ENCODE measurements at regions not wholly inside any gene's neighbourhood (a gene's known extent, or its start where the extent isn't known, plus 50 kb on each side); places are given as distances from the start of the nearest gene placed in this dataset.

DNA sequence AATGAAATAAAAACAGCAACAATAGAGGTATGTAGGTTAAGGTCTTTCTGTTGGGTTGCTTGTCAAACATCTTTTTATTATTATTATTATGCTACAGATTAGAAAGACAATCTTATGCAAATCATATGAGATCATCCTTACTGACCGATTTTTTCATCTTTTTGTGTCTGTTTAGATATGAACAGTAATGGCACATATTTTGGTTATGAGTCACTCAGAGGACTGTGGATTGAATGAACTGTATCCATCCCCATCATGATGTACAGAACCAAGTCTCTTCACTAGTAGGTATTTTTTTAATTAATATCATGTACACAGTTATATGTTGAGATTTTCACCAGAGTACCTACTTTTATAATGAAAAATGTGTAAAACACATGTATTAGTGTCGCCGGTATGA is 159.1 kb downstream of the CHRM3 start:
- ChIA-PET POLR2A (ENCODE audit: partially characterized antibody) (no interaction called here), CTCF (ENCODE audit: partially characterized antibody) (interaction anchor here (0.7 kb wide), 1 partner anchor 8 kb away, joined by 3 read pairs; no protein-coding TSS in a partner anchor)
- no peak overlapping the region for H3K23ac ChIP-seq (ENCODE audit: insufficient read length)
- no peak overlapping the region for H4K8ac ChIP-seq (ENCODE audit: extremely low read depth, insufficient read depth, low read length)
- H3K18ac ChIP-seq (ENCODE audit: extremely low read depth, low read length): no peak overlapping the region
- no peaks in the 10 kb centered on the region for H3K36me3 ChIP-seq (ENCODE audit: control insufficient read depth in 2 of 4, insufficient read depth in 4 of 4, low read length in 3 of 4)
- H3K4ac ChIP-seq (replicated peaks; ENCODE audit: insufficient read length, low read depth, low read length): no peak overlapping the region
- H4K91ac ChIP-seq (replicated peaks; ENCODE audit: insufficient read length, low read length): no peak overlapping the region
- no peaks in the 10 kb centered on the region for H3K4me1 ChIP-seq (replicated peaks in 1 of 4; ENCODE audit: control insufficient read depth in 3 of 4, insufficient read depth in 4 of 4, low read length in 3 of 4)
- no peaks in the 10 kb centered on the region for H3K79me1 ChIP-seq (ENCODE audit: low read depth, low read length)
- H3K23me2 ChIP-seq (ENCODE audit: low read depth, low read length): no peaks in the 10 kb centered on the region
- 96% methylated on average over 3 of the region's 3 CpGs; no CpG with 5 or more reads in 1 of the 2 experiments for WGBS, 2 experiments (ENCODE audit: extremely low coverage in 1 of 2, insufficient coverage in 1 of 2, insufficient read length in 1 of 2, insufficient replicate concordance in 2 of 2, low coverage in 1 of 2, low lambda C conversion rate in 2 of 2, missing lambda C conversion rate in 1 of 2)
- no peak overlapping the region for H2BK15ac ChIP-seq (ENCODE audit: low read length)
- H4K20me1 ChIP-seq (replicated peaks in 1 of 2; ENCODE audit: control insufficient read depth in 1 of 2, insufficient read depth in 2 of 2, low read length in 2 of 2): no peaks in the 10 kb centered on the region
- no peak overlapping the region for H4K5ac ChIP-seq (ENCODE audit: insufficient read length, low read depth, low read length)
- H2BK20ac ChIP-seq (ENCODE audit: low read length): no peak overlapping the region
- FAIRE-seq (no peak), DNase-seq (ENCODE audit: low read depth in 1 of 2, low spot score in 2 of 2) (no peak)
- H3K4me3 ChIP-seq (ENCODE audit: extremely low read depth in 1 of 4, insufficient read depth in 2 of 4, low read depth in 3 of 4, low read length in 4 of 4): no peak overlapping the region
- H2BK12ac ChIP-seq (ENCODE audit: low read depth, low read length): no peak overlapping the region
- no peak overlapping the region for H2BK5ac ChIP-seq (ENCODE audit: low read depth, low read length)
- H3K27me3 ChIP-seq (replicated peaks in 1 of 4; ENCODE audit: control insufficient read depth in 3 of 4, extremely low read depth in 1 of 4, insufficient read depth in 3 of 4, low read length in 3 of 4): peaks cover 0 to 1% (median 0%) of the 10 kb centered on the region in 4 experiments; a peak in 1 of 7 replicates
- H3K9ac ChIP-seq (replicated peaks in 1 of 4; ENCODE audit: extremely low read depth in 1 of 4, low read depth in 3 of 4, low read length in 3 of 4): no peak overlapping the region
- H3K79me2 ChIP-seq (ENCODE audit: control insufficient read depth in 1 of 2, insufficient read depth in 2 of 2, low read length in 2 of 2): no peaks in the 10 kb centered on the region
- no peak overlapping the region for H3K27ac ChIP-seq (ENCODE audit: low read depth, low read length)
- H2AFZ ChIP-seq (ENCODE audit: low read length): no peak overlapping the region
- H3K9me3 ChIP-seq (ENCODE audit: insufficient read depth in 2 of 2, low read depth in 1 of 2, low read length in 1 of 2): 0 out of 4 replicates have a peak, but pooled peaks cover 0 to 2% of the 10 kb centered on the region in 2 experiments
- no peak overlapping the region for H2BK120ac ChIP-seq (replicated peaks; ENCODE audit: low read depth, low read length)
- no peak overlapping the region for H3K56ac ChIP-seq (replicated peaks; ENCODE audit: insufficient read length, low read depth, low read length)
- no peak overlapping the region for H3K4me2 ChIP-seq (ENCODE audit: insufficient read depth in 1 of 2, low read depth in 2 of 2, low read length in 2 of 2)
- no peak overlapping the region for H3K14ac ChIP-seq (ENCODE audit: insufficient read length)
- no peak overlapping the region for H2AK5ac ChIP-seq (ENCODE audit: low read depth, low read length)
- TF ChIP-seq, protein P1, sequence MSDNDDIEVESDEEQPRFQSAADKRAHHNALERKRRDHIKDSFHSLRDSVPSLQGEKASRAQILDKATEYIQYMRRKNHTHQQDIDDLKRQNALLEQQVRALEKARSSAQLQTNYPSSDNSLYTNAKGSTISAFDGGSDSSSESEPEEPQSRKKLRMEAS (IDR thresholded peaks at IDR 0.05): no peak
- TF ChIP-seq POLR2A (IDR thresholded peaks at IDR 0.05; ENCODE audit: control extremely low read depth in 1 of 2, low read depth in 2 of 2, low read length in 2 of 2) (no peak), SP2 (IDR thresholded peaks at IDR 0.05; ENCODE audit: low read length) (no peak), JUND (IDR thresholded peaks at IDR 0.05; ENCODE audit: low read length) (no peak), BRCA1 (IDR thresholded peaks at IDR 0.05; ENCODE audit: low read depth, low read length) (no peak), KDM5A (IDR thresholded peaks at IDR 0.05; ENCODE audit: low read length) (no peak), RAD21 (IDR thresholded peaks at IDR 0.05 in 1 of 2, conservative IDR thresholded peaks at IDR 0.05 in 1 of 2; ENCODE audit: low read depth in 2 of 2, low read length in 2 of 2) (no peak), SP1 (IDR thresholded peaks at IDR 0.05; ENCODE audit: low read depth, low read length) (no peak), SIRT6 (IDR thresholded peaks at IDR 0.05; ENCODE audit: low read length) (no peak), CHD2 (IDR thresholded peaks at IDR 0.05; ENCODE audit: low read length) (no peak), SP4 (IDR thresholded peaks at IDR 0.05; ENCODE audit: low read length) (no peak), RNF2 (IDR thresholded peaks at IDR 0.05; ENCODE audit: borderline replicate concordance, low read depth, low read length, missing control alignments, poor library complexity, severe bottlenecking) (no peak), NRF1 (IDR thresholded peaks at IDR 0.05; ENCODE audit: low read depth, low read length) (no peak), SIX5 (IDR thresholded peaks at IDR 0.05; ENCODE audit: low read depth, low read length) (no peak), EGR1 (IDR thresholded peaks at IDR 0.05; ENCODE audit: borderline replicate concordance, low read depth, low read length) (no peak), PHF8 (conservative IDR thresholded peaks at IDR 0.05; ENCODE audit: low read depth, low read length) (no peak), TBP (IDR thresholded peaks at IDR 0.05; ENCODE audit: low read depth, low read length) (no peak)

All from H1 (cell line).